ENCODE measurements at regions not wholly inside any gene's neighbourhood (a gene's known extent, or its start where the extent isn't known, plus 50 kb on each side); places are given as distances from the start of the nearest gene placed in this dataset.

DNA sequence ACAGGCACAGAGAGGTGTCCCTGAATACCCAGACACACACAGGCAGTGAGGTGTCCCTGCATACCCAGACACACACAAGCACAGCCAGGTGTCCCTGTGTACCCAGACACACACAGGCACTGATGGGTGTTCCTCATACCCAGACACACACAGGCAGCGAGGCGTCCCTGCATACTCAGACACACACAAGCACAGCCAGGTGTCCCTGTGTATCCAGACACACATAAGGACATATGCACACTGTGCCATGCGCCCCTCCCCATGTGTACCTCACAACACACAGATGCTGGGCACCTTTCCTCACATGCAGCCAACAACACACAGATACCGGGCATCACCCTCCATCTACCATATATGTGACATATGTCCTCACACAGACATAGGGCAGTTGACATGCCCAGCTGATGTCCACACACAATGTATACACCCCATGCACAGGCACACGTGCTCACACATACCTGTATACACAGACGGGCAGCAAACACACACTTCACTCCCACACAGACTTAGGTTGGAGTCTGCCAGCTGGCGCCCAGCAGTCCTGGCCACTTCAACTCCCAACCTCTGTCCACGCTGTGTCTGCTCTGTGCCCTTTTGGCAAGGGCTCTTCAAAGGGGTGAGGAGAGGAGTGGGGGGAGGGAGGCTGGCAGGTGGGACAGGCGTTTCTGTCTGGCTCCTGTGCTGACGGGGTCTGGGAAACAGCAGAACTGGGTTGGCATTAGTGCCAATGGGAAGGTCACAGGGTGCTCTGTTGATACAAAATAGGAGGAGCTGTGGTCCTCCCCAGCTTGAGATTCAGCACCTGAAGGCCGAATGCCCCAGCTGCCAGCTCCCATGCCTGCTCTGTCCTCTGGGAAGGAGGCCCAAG is 69.4 kb upstream of the ALX4 start:
- no peaks in the 10 kb centered on the region for H3F3A ChIP-seq (ENCODE audit: insufficient read depth)
- no peak overlapping the region for H2AFZ ChIP-seq
- TF ChIP-seq EZH2 (IDR thresholded peaks at IDR 0.05; ENCODE audit: insufficient read depth, poor library complexity, severe bottlenecking) (no peak), EZH2phosphoT487 (IDR thresholded peaks at IDR 0.05; ENCODE audit: insufficient read depth, low read depth) (no peak)
- no peak for DNase-seq
- no peaks in the 10 kb centered on the region for H4K20me1 ChIP-seq (ENCODE audit: insufficient read depth)
- H3K4me3 ChIP-seq: no peak overlapping the region
- peaks cover 32% of the 10 kb centered on the region for H3K27me3 ChIP-seq (replicated peaks; ENCODE audit: insufficient read depth)
- in situ Hi-C loops (cut with MboI): no loop called here
- H3K9me3 ChIP-seq (ENCODE audit: low read depth): no peaks in the 10 kb centered on the region
- WGBS, 2 experiments (ENCODE audit: low coverage in 1 of 2, low lambda C conversion rate in 2 of 2, missing lambda C conversion rate in 2 of 2): 31 to 34% methylated on average over 11 of the region's 11 CpGs
- no peak overlapping the region for H3K9ac ChIP-seq
- H3K4me2 ChIP-seq (ENCODE audit: unreplicated experiment): no peak overlapping the region
- no peaks in the 10 kb centered on the region for H3K9me2 ChIP-seq (ENCODE audit: insufficient read depth)
- H3K79me2 ChIP-seq (ENCODE audit: insufficient read depth): no peaks in the 10 kb centered on the region
- no peak overlapping the region for H3K27ac ChIP-seq
- no peaks in the 10 kb centered on the region for H3K4me1 ChIP-seq (ENCODE audit: insufficient read depth)
- no peaks in the 10 kb centered on the region for H3K36me3 ChIP-seq (ENCODE audit: low read depth)

DNA sequence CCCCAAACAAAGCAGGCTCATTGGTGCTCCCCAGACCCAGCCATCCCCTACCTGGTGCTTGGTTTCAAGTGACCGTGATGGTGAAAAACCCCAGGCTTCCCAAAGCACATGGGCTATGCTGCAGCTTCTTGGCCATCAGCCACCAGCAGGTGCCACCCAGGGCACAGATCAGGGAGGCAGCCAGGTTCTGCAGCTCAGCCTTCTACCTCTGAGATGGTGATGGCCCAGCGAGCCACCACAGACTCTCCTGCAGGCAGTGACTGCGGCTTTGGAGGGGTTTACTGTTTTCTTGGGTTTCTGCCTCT is 70.0 kb upstream of the ALX4 start:
- no peak for DNase-seq
- H3K9me2 ChIP-seq (ENCODE audit: insufficient read depth): no peaks in the 10 kb centered on the region
- no peaks in the 10 kb centered on the region for H4K20me1 ChIP-seq (ENCODE audit: insufficient read depth)
- H3K9ac ChIP-seq: no peak overlapping the region
- H3K4me2 ChIP-seq (ENCODE audit: unreplicated experiment): no peak overlapping the region
- in situ Hi-C loops (cut with MboI): no loop called here
- 53 to 65% methylated on average over 3 of the region's 3 CpGs for WGBS, 2 experiments (ENCODE audit: low coverage in 1 of 2, low lambda C conversion rate in 2 of 2, missing lambda C conversion rate in 2 of 2)
- H3K79me2 ChIP-seq (ENCODE audit: insufficient read depth): no peaks in the 10 kb centered on the region
- H3K36me3 ChIP-seq (ENCODE audit: low read depth): no peaks in the 10 kb centered on the region
- no peak for TF ChIP-seq EZH2 (IDR thresholded peaks at IDR 0.05; ENCODE audit: insufficient read depth, poor library complexity, severe bottlenecking)
- TF ChIP-seq EZH2phosphoT487 (IDR thresholded peaks at IDR 0.05; ENCODE audit: insufficient read depth, low read depth): no peak
- peaks cover 32% of the 10 kb centered on the region for H3K27me3 ChIP-seq (replicated peaks; ENCODE audit: insufficient read depth)
- no peaks in the 10 kb centered on the region for H3F3A ChIP-seq (ENCODE audit: insufficient read depth)
- no peak overlapping the region for H2AFZ ChIP-seq
- no peak overlapping the region for H3K4me3 ChIP-seq
- no peak overlapping the region for H3K27ac ChIP-seq
- H3K9me3 ChIP-seq (ENCODE audit: low read depth): no peaks in the 10 kb centered on the region
- H3K4me1 ChIP-seq (ENCODE audit: insufficient read depth): no peaks in the 10 kb centered on the region

DNA sequence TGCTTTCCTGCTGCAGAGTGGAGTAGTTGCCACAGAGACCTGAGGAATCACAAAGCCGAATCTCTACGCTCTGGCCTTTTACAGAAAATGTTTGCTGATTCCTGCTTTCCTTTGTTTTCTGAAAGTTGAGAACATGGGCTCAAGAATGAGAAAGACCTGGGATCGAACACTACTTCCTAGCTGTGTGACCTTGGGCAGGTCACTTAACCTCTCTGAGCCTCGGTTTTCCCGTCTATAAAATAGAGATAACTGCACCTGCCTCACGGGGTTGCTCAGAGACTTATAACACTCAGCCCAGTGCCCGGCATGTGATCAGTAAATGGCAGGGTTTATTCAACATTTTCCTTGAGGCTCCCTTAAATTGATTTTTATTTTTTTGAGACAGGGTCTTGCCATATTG is 70.9 kb upstream of the ALX4 start:
- H3K9ac ChIP-seq: no peak overlapping the region
- no peak overlapping the region for H2AFZ ChIP-seq
- no peak overlapping the region for H3K4me2 ChIP-seq (ENCODE audit: unreplicated experiment)
- no peaks in the 10 kb centered on the region for H4K20me1 ChIP-seq (ENCODE audit: insufficient read depth)
- peaks cover 32% of the 10 kb centered on the region for H3K27me3 ChIP-seq (replicated peaks; ENCODE audit: insufficient read depth)
- no peaks in the 10 kb centered on the region for H3K9me2 ChIP-seq (ENCODE audit: insufficient read depth)
- H3K79me2 ChIP-seq (ENCODE audit: insufficient read depth): no peaks in the 10 kb centered on the region
- in situ Hi-C loops (cut with MboI): no loop called here
- 26 to 30% methylated on average over 7 of the region's 7 CpGs for WGBS, 2 experiments (ENCODE audit: low coverage in 1 of 2, low lambda C conversion rate in 2 of 2, missing lambda C conversion rate in 2 of 2)
- DNase-seq: no peak
- H3K36me3 ChIP-seq (ENCODE audit: low read depth): no peaks in the 10 kb centered on the region
- H3K9me3 ChIP-seq (ENCODE audit: low read depth): no peaks in the 10 kb centered on the region
- H3K4me3 ChIP-seq: no peak overlapping the region
- H3K4me1 ChIP-seq (ENCODE audit: insufficient read depth): no peaks in the 10 kb centered on the region
- no peak for TF ChIP-seq EZH2phosphoT487 (IDR thresholded peaks at IDR 0.05; ENCODE audit: insufficient read depth, low read depth)
- no peak for TF ChIP-seq EZH2 (IDR thresholded peaks at IDR 0.05; ENCODE audit: insufficient read depth, poor library complexity, severe bottlenecking)
- H3K27ac ChIP-seq: no peak overlapping the region
- no peaks in the 10 kb centered on the region for H3F3A ChIP-seq (ENCODE audit: insufficient read depth)

DNA sequence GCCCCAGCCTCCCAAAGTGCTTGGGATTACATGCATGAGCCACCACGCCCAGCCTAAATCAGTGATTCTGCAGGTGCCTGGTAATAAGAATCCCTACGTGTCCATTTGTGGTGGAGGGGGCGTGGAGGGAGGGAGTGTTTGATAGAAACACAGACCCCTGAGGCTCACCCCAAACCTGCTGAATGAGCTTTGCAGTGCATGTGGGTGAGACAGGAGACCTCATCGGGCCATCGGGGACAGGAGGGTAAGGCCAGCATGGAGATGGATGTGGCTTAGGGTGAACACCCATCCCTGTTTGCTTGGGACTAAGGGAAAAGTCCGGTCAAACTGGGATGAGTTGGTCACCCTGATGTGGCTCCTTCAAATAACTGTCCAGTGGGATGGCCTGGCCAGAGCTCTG is 71.3 kb upstream of the ALX4 start:
- 31 to 33% methylated on average over 6 of the region's 6 CpGs for WGBS, 2 experiments (ENCODE audit: low coverage in 1 of 2, low lambda C conversion rate in 2 of 2, missing lambda C conversion rate in 2 of 2)
- in situ Hi-C loops (cut with MboI): no loop called here
- no peak for TF ChIP-seq EZH2 (IDR thresholded peaks at IDR 0.05; ENCODE audit: insufficient read depth, poor library complexity, severe bottlenecking)
- no peak for TF ChIP-seq EZH2phosphoT487 (IDR thresholded peaks at IDR 0.05; ENCODE audit: insufficient read depth, low read depth)

More for the DNA sequence above, 71.3 kb upstream of the ALX4 start:
- H3K9ac ChIP-seq: no peak overlapping the region
- H3K9me2 ChIP-seq (ENCODE audit: insufficient read depth): no peaks in the 10 kb centered on the region
- H3K27me3 ChIP-seq (replicated peaks; ENCODE audit: insufficient read depth): peaks cover 32% of the 10 kb centered on the region
- no peaks in the 10 kb centered on the region for H3K79me2 ChIP-seq (ENCODE audit: insufficient read depth)
- H2AFZ ChIP-seq: no peak overlapping the region
- H3K4me1 ChIP-seq (ENCODE audit: insufficient read depth): no peaks in the 10 kb centered on the region
- no peak overlapping the region for H3K4me2 ChIP-seq (ENCODE audit: unreplicated experiment)
- no peaks in the 10 kb centered on the region for H4K20me1 ChIP-seq (ENCODE audit: insufficient read depth)
- H3F3A ChIP-seq (ENCODE audit: insufficient read depth): no peaks in the 10 kb centered on the region
- no peaks in the 10 kb centered on the region for H3K36me3 ChIP-seq (ENCODE audit: low read depth)
- H3K27ac ChIP-seq: no peak overlapping the region
- H3K4me3 ChIP-seq: no peak overlapping the region
- no peak for DNase-seq
- no peaks in the 10 kb centered on the region for H3K9me3 ChIP-seq (ENCODE audit: low read depth)

All from GM23248 (cell line).